Fibroblast of lung (primary cell): ENCODE measurements at regions not wholly inside any gene's neighbourhood (a gene's known extent, or its start where the extent isn't known, plus 50 kb on each side); places are given as distances from the start of the nearest gene placed in this dataset.

Experiments
- EZH2 ChIP-seq: IDR thresholded peaks from 2 replicates; pipeline ENCODE4 v1.5.1; 2012; ENCODE audit warnings: low read length, control low read depth, mild to moderate bottlenecking; ENCODE audit errors: missing control alignments
- TF ChIP-seq, protein P1 (sequence below), 2 donors: IDR thresholded peaks in 1 of 2; conservative IDR thresholded peaks in 1 of 2; 1 replicate in 1 of 2; 2 replicates in 1 of 2; pipeline ENCODE4 v1.5.1; 2011 to 2012; ENCODE audit warnings: low read length in 2 of 2, control low read depth in 1 of 2, inconsistent platforms in 1 of 2, low read depth in 1 of 2, mild to moderate bottlenecking in 1 of 2

DNA sequence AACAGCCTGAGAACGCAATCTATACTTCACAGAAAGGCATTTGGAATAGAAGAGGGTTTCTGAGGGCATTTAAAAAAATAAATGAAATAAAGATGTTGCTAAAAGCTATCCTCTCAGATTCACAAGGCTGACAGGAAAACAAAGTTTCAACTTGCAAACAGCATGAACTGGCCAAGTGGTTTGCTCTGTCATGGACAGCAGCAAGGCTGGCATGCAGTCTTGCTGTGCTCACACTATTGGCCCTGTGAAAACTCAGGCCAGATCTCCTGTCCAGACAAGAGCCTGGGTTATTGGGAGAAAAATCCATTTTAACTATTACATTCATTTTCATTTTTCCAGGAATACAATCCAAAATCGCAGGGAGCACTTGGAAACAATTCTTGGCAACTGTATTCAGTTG, 506.2 kb upstream of the SLC35B3 start:
- TF ChIP-seq, protein P1, sequence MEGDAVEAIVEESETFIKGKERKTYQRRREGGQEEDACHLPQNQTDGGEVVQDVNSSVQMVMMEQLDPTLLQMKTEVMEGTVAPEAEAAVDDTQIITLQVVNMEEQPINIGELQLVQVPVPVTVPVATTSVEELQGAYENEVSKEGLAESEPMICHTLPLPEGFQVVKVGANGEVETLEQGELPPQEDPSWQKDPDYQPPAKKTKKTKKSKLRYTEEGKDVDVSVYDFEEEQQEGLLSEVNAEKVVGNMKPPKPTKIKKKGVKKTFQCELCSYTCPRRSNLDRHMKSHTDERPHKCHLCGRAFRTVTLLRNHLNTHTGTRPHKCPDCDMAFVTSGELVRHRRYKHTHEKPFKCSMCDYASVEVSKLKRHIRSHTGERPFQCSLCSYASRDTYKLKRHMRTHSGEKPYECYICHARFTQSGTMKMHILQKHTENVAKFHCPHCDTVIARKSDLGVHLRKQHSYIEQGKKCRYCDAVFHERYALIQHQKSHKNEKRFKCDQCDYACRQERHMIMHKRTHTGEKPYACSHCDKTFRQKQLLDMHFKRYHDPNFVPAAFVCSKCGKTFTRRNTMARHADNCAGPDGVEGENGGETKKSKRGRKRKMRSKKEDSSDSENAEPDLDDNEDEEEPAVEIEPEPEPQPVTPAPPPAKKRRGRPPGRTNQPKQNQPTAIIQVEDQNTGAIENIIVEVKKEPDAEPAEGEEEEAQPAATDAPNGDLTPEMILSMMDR (conservative IDR thresholded peaks at IDR 0.05 in 1 of 2, IDR thresholded peaks at IDR 0.05 in 1 of 2; ENCODE audit: low read depth in 1 of 2, low read length in 2 of 2), result no peak
- no peak for TF ChIP-seq EZH2
